ENCODE measurements at regions not wholly inside any gene's neighbourhood (a gene's known extent, or its start where the extent isn't known, plus 50 kb on each side); places are given as distances from the start of the nearest gene placed in this dataset.

- Histone ChIP-seq H3K27me3 (no peaks in the 10 kb centered on the region), H3K4me1 (ENCODE audit: control insufficient read depth in 1 of 2, insufficient read depth in 1 of 2, low read depth in 1 of 2, low read length in 1 of 2) (no peaks in the 10 kb centered on the region), H3K36me3 (no peaks in the 10 kb centered on the region), H3K4me3 (ENCODE audit: low read depth in 1 of 2, low read length in 1 of 2) (no peak overlapping the region), H3K27ac (no peak overlapping the region), H3K9me3 (no peaks in the 10 kb centered on the region)
- TF ChIP-seq CTCF (IDR thresholded peaks at IDR 0.05), result no peak
Observed at GRCh38 chr13:109529964-109530363, 256.4 kb downstream of the IRS2 start.

GRCh38 chr13:109521719-109522118 is 264.7 kb downstream of the IRS2 start:
- Histone ChIP-seq H3K4me1 (ENCODE audit: control insufficient read depth in 1 of 2, insufficient read depth in 1 of 2, low read depth in 1 of 2, low read length in 1 of 2) (no peaks in the 10 kb centered on the region), H3K9me3 (no peaks in the 10 kb centered on the region), H3K4me3 (ENCODE audit: low read depth in 1 of 2, low read length in 1 of 2) (no peak overlapping the region), H3K27ac (no peak overlapping the region), H3K27me3 (no peaks in the 10 kb centered on the region), H3K36me3 (no peaks in the 10 kb centered on the region)
- no peak for TF ChIP-seq CTCF (IDR thresholded peaks at IDR 0.05)

- H3K9me3 ChIP-seq, result no peaks in the 10 kb centered on the region
- no peaks in the 10 kb centered on the region for H3K27me3 ChIP-seq
- H3K27ac ChIP-seq, result no peak overlapping the region
- TF ChIP-seq CTCF (IDR thresholded peaks at IDR 0.05), result no peak
- H3K4me1 ChIP-seq (ENCODE audit: control insufficient read depth in 1 of 2, insufficient read depth in 1 of 2, low read depth in 1 of 2, low read length in 1 of 2), result peaks cover 1 to 2% of the 10 kb centered on the region in 2 experiments
- H3K4me3 ChIP-seq (ENCODE audit: low read depth in 1 of 2, low read length in 1 of 2), result no peak overlapping the region
- H3K36me3 ChIP-seq, result no peaks in the 10 kb centered on the region
Observed at GRCh38 chr13:109517517-109517916, 268.9 kb downstream of the IRS2 start.

- Histone ChIP-seq H3K4me3 (ENCODE audit: low read depth in 1 of 2, low read length in 1 of 2) (no peak overlapping the region), H3K27me3 (no peaks in the 10 kb centered on the region), H3K4me1 (ENCODE audit: control insufficient read depth in 1 of 2, insufficient read depth in 1 of 2, low read depth in 1 of 2, low read length in 1 of 2) (peaks cover 14 to 15% of the 10 kb centered on the region in 2 experiments), H3K9me3 (no peaks in the 10 kb centered on the region), H3K27ac (no peak overlapping the region), H3K36me3 (no peaks in the 10 kb centered on the region)
- TF ChIP-seq CTCF (IDR thresholded peaks at IDR 0.05), result no peak
Observed at GRCh38 chr13:109516186-109516585, 270.2 kb downstream of the IRS2 start.

- Histone ChIP-seq H3K36me3 (no peaks in the 10 kb centered on the region), H3K4me3 (ENCODE audit: low read depth in 1 of 2, low read length in 1 of 2) (no peak overlapping the region), H3K27me3 (no peaks in the 10 kb centered on the region), H3K4me1 (ENCODE audit: control insufficient read depth in 1 of 2, insufficient read depth in 1 of 2, low read depth in 1 of 2, low read length in 1 of 2) (peaks cover 15 to 17% of the 10 kb centered on the region in 2 experiments), H3K9me3 (no peaks in the 10 kb centered on the region), H3K27ac (no peak overlapping the region)
- TF ChIP-seq CTCF (IDR thresholded peaks at IDR 0.05), result no peak
Observed at GRCh38 chr13:109510013-109510412, 276.4 kb downstream of the IRS2 start.

All from neutrophil (primary cell).